Activated CD8-positive, alpha-beta memory T cell treated with anti-CD3 and anti-CD28 coated beads, Interleukin-2, amount 50 U/mL, for 24 hours (primary cell): ENCODE measurements at regions not wholly inside any gene's neighbourhood (a gene's known extent, or its start where the extent isn't known, plus 50 kb on each side); places are given as distances from the start of the nearest gene placed in this dataset.

Source experiments
- DNase-seq: peaks from one replicate; pipeline ENCODE4 v3.0.0-alpha.2; 2020; ENCODE audit errors: extremely low read depth

DNA sequence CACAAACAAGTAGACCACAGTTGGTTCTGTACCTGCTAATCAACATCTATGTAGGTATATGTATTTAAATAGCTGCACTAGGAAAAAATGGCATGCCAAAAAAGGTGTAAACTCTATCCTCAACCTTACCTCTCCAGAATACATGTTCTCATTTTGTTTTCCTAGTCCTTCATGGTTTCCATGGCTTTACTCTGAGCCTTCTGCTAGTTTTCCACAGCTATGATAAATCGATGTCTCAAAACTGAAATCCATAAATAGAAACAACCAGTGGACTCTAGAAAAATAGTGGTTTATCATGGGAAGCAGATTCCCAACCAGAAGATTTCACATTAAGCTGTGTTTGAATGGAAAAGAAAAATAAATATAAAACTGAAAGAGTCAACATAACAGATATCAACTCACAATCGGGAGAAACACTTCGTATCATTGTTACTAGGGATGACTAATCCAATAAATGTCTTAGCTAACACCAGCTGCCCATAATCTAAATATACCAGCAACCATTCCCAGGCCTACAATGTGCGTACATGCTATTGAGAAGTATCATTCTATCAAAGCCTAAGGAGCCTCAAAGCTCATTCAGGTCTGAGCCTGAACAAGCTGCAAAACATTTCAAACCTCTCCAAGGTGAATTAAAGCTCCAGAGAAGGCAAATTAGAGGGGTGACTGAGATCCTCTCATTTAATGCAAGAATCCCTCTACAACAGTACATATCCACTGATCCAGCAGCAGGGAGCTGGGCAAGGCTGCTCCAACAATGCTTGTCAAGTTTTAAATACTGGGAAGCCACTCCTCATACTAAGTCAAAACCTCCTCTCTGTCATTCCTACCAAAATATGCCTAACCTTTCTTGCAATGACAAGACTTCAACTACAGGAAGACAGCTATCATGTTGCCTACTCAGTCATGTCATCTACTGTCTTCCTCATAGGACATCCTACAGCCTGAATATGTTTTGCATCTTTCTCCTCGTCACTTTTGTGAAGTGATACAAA lies 90.2 kb downstream of the KCTD12 start:
- DNase-seq = no peak

- no peak for DNase-seq
Measured at GRCh38 chr13:76792731-76793347, 93.4 kb downstream of the KCTD12 start.

- no peak for DNase-seq
Measured at GRCh38 chr13:76790980-76791819, 95.0 kb downstream of the KCTD12 start.

DNA sequence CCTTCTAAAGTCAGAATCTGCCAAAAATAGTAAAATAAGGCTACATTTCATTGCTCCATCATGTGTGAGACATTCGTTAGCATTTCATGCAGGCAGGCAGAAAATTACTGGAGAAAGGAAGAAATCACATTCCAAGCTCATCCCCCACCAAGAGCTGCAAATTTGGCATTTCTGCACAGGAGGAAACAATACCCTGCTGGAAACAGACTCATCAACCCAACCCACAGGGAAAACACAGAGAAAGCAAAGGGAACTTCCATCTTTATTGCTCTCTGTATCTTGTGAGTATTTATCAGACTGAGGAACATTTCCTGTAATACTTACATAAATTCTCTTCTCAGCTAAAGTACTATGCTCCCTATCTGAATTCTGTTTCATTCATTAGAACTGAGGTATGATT lies 95.7 kb downstream of the KCTD12 start:
- DNase-seq = no peak

DNA sequence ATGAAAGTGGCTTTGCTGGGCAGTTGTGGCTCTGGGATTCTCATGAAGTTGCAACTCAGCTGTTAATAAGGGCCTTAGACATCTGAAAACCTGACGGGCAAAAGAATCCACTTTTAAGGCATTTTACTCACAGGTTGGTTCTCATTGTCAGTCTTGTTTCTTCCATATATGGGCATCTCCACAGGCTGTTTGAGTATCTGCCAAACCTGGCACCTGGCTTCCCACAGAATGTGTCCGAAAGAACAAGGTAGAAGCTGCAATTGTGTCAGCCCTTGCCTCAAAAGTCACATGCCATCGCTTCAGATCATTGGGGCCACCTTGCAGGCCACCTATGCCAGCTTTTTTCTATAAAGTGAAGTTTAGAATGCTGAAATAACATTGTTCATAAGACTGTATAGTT lies 102.4 kb downstream of the KCTD12 start:
- DNase-seq = no peak

- no peak for DNase-seq
Measured at GRCh38 chr13:76778853-76779252, 107.4 kb downstream of the KCTD12 start.

DNA sequence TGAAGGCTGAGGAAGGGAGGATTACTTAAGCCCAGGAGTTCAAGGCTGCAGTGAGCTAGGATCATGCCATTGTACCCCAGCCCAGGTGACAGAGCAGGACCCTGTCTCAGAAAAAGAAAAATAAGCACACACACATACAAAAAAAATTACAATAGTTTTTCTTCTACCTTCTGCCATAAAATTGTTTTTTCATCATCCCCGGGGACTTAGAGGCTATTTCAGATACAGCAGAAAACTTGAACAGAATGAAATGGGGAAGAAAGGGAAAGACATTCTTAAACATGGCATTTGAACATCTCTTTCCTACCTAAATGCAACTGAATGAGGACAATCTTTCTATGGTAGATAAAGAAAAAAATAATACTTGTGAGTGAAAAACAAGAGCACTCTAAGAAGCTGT lies 109.1 kb downstream of the KCTD12 start:
- no peak for DNase-seq

DNA sequence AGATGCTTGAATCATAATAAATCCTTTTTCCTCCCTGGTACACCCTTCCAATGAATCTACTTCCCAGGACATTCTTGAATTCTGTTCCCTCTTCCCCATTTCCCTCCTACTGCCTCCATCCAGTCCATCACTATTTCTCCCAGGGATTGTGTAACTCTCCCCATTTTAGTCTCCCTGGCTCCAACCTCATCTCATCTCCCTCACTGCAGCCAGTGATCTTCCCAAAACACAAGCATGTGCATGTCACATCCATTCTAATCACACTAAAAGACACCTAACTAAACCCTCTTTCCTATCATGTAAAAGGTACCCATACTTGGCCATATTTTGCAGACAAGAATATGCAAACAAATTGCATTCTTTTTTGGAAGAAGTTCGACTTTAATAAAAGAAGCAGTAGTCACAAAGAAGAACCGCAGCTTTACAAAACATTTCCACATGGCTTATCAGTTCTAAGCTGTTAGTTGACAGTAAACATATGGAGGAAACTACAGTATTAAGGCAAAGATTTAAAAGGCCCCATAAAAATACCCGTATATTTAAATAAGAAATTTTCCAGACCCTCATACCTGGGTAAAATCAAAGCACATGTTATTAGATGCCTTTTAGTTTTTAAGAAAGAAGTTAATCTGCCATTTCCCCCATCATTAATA lies 111.0 kb downstream of the KCTD12 start:
- no peak for DNase-seq

GRCh38 chr13:76773448-76774094 lies 112.6 kb downstream of the KCTD12 start:
- no peak for DNase-seq

DNA sequence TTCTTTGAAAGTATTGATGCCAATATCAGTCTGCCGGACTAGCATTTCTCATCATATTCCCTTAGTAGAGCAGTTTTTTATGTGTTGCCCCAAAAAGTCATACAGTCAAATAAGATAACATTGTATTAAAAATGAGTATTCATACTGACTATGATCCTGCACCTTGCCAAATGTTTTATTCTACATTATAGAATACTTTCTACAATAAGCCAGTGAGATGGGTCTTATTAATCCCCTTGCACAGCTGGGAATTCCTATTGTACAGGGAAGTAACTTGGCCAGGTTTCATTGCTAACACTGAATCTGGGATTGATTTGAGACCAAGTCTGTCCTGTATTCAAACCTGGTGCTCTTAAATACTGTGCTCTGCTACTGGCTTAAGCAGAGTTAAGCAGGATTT lies 114.0 kb downstream of the KCTD12 start:
- no peak for DNase-seq

DNA sequence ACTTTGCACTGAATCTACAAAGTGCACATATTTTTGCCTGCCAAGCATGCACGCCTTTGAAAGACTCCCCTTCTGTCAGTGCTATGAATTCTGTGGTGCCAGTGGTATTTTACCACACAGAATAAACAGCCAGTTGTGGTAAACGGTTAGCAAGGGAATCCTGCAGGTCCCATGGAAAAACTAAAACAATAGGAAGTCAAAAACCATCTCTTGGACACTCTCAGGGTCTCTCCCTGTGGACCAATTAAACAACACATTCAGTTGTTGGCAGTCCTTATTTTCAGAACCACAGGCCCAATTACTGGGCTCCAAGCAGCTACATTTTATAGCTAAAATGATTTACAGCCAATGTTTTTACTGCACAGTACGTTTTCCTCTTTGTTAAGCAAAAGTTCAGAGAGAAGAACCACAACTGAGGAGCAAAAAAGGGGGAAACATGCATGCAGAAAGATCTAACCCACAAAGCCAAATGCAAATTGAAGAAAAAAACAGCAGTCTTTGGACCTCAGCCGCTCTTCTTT lies 116.9 kb downstream of the KCTD12 start:
- no peak for DNase-seq

DNA sequence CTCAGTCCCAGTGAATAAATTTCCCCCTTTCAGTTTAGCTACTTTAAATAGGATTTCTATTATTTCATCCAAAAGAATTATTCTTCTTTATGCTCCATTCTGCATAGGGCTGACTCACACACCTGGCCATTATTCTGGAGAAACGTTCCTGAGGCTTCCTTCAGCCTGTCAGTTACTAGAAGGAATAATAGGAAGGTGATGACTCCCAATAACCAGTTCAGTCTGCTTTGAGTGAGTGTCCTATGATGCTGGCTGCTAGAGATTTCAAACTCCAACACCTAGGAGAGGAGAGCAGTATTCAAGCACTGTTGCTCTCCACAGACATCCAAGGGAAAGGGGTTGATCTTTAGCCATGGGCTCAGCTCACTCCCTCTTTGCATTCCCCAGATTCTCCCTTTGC lies 117.8 kb downstream of the KCTD12 start:
- DNase-seq = no peak

- no peak for DNase-seq
Measured at GRCh38 chr13:76764916-76765315, 121.3 kb downstream of the KCTD12 start.

DNA sequence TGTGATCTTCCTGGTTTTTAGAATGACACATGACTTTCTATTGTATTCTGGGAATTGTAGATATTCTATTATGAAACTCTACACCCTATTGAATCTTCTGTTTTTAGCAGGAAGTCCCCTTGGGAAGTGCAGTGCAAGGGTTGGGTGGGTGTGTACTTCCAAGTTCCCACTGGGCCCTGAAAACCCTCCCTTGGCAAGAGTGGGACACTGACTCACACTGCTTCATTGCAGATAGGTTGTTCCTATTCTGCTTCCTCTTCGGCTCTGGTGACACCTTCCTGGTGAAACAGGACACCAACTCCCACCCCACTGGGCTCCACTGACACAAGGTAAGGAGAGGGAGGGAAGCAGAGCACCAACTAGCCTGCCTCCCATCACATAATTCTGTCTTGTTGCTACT lies 121.8 kb downstream of the KCTD12 start:
- no peak for DNase-seq

- no peak for DNase-seq
Measured at GRCh38 chr13:76762721-76763120, 123.5 kb downstream of the KCTD12 start.

GRCh38 chr13:76759877-76760276 lies 126.3 kb downstream of the KCTD12 start:
- no peak for DNase-seq

GRCh38 chr13:76758738-76759137 lies 127.5 kb downstream of the KCTD12 start:
- no peak for DNase-seq

GRCh38 chr13:76758257-76758656 lies 127.9 kb downstream of the KCTD12 start:
- no peak for DNase-seq

- no peak for DNase-seq
Measured at GRCh38 chr13:76756451-76756850, 129.8 kb downstream of the KCTD12 start.

DNA sequence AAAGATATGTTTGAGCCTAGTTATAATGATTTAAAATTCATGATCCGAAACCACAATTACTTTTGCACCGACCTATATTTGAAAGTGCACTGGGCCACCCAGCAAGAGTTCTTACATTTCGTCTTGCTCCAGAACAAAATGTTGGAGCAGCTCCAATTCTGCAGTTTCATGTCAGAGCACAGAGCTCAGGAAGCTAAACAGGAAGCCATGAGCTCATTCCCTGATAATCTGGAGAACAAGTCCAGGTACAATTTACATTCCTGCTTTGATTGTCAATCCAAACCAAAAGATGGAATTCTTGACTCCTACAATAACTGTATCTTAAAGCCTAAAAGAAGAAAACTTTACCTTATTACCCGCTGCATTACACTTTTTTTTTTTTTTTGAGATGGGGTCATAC lies 131.8 kb downstream of the KCTD12 start:
- DNase-seq = no peak

GRCh38 chr13:76751278-76751677 lies 134.9 kb downstream of the KCTD12 start:
- DNase-seq = no peak
